ENCODE measurements at regions not wholly inside any gene's neighbourhood (a gene's known extent, or its start where the extent isn't known, plus 50 kb on each side); places are given as distances from the start of the nearest gene placed in this dataset.

DNA sequence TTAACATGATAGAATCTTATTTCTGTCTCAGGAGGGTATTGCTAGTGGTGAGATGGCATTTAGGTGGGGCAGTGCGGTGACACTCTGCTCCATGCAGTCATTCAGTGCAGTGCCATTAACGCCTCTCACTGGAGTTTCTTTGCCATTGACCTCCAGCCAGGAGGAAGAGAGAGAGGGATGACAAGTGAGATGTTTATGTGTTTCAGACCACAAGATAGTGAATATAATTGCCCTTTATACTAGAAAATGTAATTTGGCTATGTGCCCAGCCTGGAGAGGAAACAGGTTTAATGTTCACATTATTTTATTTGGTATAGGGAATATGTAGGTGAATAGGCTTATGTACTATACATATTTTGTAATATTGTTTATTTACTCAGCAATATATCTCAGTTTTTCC is 84.5 kb downstream of the ZIC1 start:
- TF ChIP-seq CHD1 (IDR thresholded peaks at IDR 0.05; ENCODE audit: low read depth, low read length) (no peak), MAZ (IDR thresholded peaks at IDR 0.05; ENCODE audit: borderline replicate concordance, low read depth, low read length) (no peak), RFX5 (IDR thresholded peaks at IDR 0.05; ENCODE audit: low read depth, low read length) (no peak), BHLHE40 (IDR thresholded peaks at IDR 0.05; ENCODE audit: low read depth, low read length) (no peak), RAD21 (IDR thresholded peaks at IDR 0.05; ENCODE audit: low read length) (no peak), RCOR1 (IDR thresholded peaks at IDR 0.05; ENCODE audit: insufficient replicate concordance, low read length) (no peak), POLR2A (IDR thresholded peaks at IDR 0.05; ENCODE audit: low read depth, low read length) (no peak), ELK1 (IDR thresholded peaks at IDR 0.05; ENCODE audit: borderline replicate concordance, low read depth, low read length) (no peak), NFE2L2 (IDR thresholded peaks at IDR 0.05; ENCODE audit: low read depth, low read length) (no peak), MXI1 (IDR thresholded peaks at IDR 0.05; ENCODE audit: borderline replicate concordance, low read depth, low read length) (no peak), SMC3 (IDR thresholded peaks at IDR 0.05; ENCODE audit: low read depth, low read length) (no peak)
- TF ChIP-seq, protein P1, sequence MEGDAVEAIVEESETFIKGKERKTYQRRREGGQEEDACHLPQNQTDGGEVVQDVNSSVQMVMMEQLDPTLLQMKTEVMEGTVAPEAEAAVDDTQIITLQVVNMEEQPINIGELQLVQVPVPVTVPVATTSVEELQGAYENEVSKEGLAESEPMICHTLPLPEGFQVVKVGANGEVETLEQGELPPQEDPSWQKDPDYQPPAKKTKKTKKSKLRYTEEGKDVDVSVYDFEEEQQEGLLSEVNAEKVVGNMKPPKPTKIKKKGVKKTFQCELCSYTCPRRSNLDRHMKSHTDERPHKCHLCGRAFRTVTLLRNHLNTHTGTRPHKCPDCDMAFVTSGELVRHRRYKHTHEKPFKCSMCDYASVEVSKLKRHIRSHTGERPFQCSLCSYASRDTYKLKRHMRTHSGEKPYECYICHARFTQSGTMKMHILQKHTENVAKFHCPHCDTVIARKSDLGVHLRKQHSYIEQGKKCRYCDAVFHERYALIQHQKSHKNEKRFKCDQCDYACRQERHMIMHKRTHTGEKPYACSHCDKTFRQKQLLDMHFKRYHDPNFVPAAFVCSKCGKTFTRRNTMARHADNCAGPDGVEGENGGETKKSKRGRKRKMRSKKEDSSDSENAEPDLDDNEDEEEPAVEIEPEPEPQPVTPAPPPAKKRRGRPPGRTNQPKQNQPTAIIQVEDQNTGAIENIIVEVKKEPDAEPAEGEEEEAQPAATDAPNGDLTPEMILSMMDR (conservative IDR thresholded peaks at IDR 0.05; ENCODE audit: low read depth, low read length), result no peak
- TF ChIP-seq, protein P2, sequence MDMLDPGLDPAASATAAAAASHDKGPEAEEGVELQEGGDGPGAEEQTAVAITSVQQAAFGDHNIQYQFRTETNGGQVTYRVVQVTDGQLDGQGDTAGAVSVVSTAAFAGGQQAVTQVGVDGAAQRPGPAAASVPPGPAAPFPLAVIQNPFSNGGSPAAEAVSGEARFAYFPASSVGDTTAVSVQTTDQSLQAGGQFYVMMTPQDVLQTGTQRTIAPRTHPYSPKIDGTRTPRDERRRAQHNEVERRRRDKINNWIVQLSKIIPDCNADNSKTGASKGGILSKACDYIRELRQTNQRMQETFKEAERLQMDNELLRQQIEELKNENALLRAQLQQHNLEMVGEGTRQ (IDR thresholded peaks at IDR 0.05; ENCODE audit: low read depth, low read length), result no peak

All from IMR-90 (cell line).